ENCODE measurements at regions not wholly inside any gene's neighbourhood (a gene's known extent, or its start where the extent isn't known, plus 50 kb on each side); places are given as distances from the start of the nearest gene placed in this dataset.

- no peaks in the 10 kb centered on the region for H3K27me3 ChIP-seq (replicated peaks in 1 of 7)
- WGBS, 5 donors = 86 to 97% (median 92%) methylated on average over 3 of the region's 3 CpGs
- H3K27ac ChIP-seq = no peak overlapping the region
- no peaks in the 10 kb centered on the region for H3K36me3 ChIP-seq
- TF ChIP-seq CTCF (IDR thresholded peaks at IDR 0.05 in 8 of 11, conservative IDR thresholded peaks at IDR 0.05 in 3 of 11) (no peak), POLR2A (IDR thresholded peaks at IDR 0.05) (no peak), POLR2AphosphoS5 (IDR thresholded peaks at IDR 0.05) (no peak)
- H3K4me3 ChIP-seq = no peak overlapping the region
- H3K4me1 ChIP-seq = no peaks in the 10 kb centered on the region
- peaks cover 0 to 17% (median 10%) of the 10 kb centered on the region in 8 donors for H3K9me3 ChIP-seq
- DNase-seq = no peak
- intact Hi-C loops (cut with DNase I; ENCODE audit: low total_unique reads) = no loop called here
Observed at GRCh38 chr5:89004379-89004778, 121.4 kb upstream of the MEF2C start.

GRCh38 chr5:89003563-89004036, 120.6 kb upstream of the MEF2C start:
- no peak for TF ChIP-seq POLR2A (IDR thresholded peaks at IDR 0.05)
- no peak for TF ChIP-seq CTCF (IDR thresholded peaks at IDR 0.05 in 8 of 11, conservative IDR thresholded peaks at IDR 0.05 in 3 of 11)
- no peak for TF ChIP-seq POLR2AphosphoS5 (IDR thresholded peaks at IDR 0.05)
- H3K4me3 ChIP-seq = no peak overlapping the region
- no peaks in the 10 kb centered on the region for H3K27me3 ChIP-seq (replicated peaks in 1 of 7)
- H3K36me3 ChIP-seq = no peaks in the 10 kb centered on the region
- peak; percentile 73 for DNase-seq
- H3K27ac ChIP-seq = no peak overlapping the region
- 96 to 98% (median 97%) methylated on average over 33 to 47 of the region's 47 CpGs for WGBS, 5 donors
- H3K4me1 ChIP-seq = no peaks in the 10 kb centered on the region
- intact Hi-C loops (cut with DNase I; ENCODE audit: low total_unique reads) = no loop called here
- H3K9me3 ChIP-seq = peaks cover 0 to 17% (median 10%) of the 10 kb centered on the region in 8 donors

- no peak for TF ChIP-seq POLR2AphosphoS5 (IDR thresholded peaks at IDR 0.05)
- TF ChIP-seq POLR2A (IDR thresholded peaks at IDR 0.05) = no peak
- H3K9me3 ChIP-seq = peaks cover 0 to 17% (median 10%) of the 10 kb centered on the region in 8 donors
- intact Hi-C loops (cut with DNase I; ENCODE audit: low total_unique reads) = no loop called here
- peaks cover 0 to 5% (median 0%) of the 10 kb centered on the region in 6 donors for H3K4me1 ChIP-seq
- no peak overlapping the region for H3K27ac ChIP-seq
- no peak for DNase-seq
- H3K36me3 ChIP-seq = no peaks in the 10 kb centered on the region
- no peaks in the 10 kb centered on the region for H3K27me3 ChIP-seq (replicated peaks in 1 of 7)
- no peak overlapping the region for H3K4me3 ChIP-seq
Observed at GRCh38 chr5:88999853-89000252, 116.9 kb upstream of the MEF2C start.

- TF ChIP-seq CTCF (IDR thresholded peaks at IDR 0.05 in 8 of 11, conservative IDR thresholded peaks at IDR 0.05 in 3 of 11) (no peak), POLR2AphosphoS5 (IDR thresholded peaks at IDR 0.05) (no peak), POLR2A (IDR thresholded peaks at IDR 0.05) (no peak)
- H3K9me3 ChIP-seq = peaks cover 0 to 4% (median 0%) of the 10 kb centered on the region in 8 donors
- no peaks in the 10 kb centered on the region for H3K36me3 ChIP-seq
- H3K4me1 ChIP-seq = peaks cover 0 to 5% (median 0%) of the 10 kb centered on the region in 6 donors
- intact Hi-C loops (cut with DNase I; ENCODE audit: low total_unique reads) = no loop called here
- 52 to 82% (median 67%) methylated on average over 2 of the region's 2 CpGs for WGBS, 5 donors
- no peak for DNase-seq
- H3K27ac ChIP-seq = no peak overlapping the region
- no peaks in the 10 kb centered on the region for H3K27me3 ChIP-seq (replicated peaks in 1 of 7)
- no peak overlapping the region for H3K4me3 ChIP-seq
Observed at GRCh38 chr5:88997937-88998336, 115.0 kb upstream of the MEF2C start.

GRCh38 chr5:88984040-88984439, 101.1 kb upstream of the MEF2C start:
- H3K27ac ChIP-seq = no peak overlapping the region
- WGBS, 5 donors = 67 to 86% (median 77%) methylated on average over 1 of the region's 1 CpG
- no peak overlapping the region for H3K4me3 ChIP-seq
- H3K4me1 ChIP-seq = peaks cover 0 to 14% (median 0%) of the 10 kb centered on the region in 6 donors
- peaks cover 0 to 7% (median 0%) of the 10 kb centered on the region in 8 donors for H3K9me3 ChIP-seq
- H3K36me3 ChIP-seq = no peaks in the 10 kb centered on the region
- intact Hi-C loops (cut with DNase I; ENCODE audit: low total_unique reads) = no loop called here
- TF ChIP-seq CTCF (IDR thresholded peaks at IDR 0.05 in 8 of 11, conservative IDR thresholded peaks at IDR 0.05 in 3 of 11) (no peak), POLR2AphosphoS5 (IDR thresholded peaks at IDR 0.05) (no peak), POLR2A (IDR thresholded peaks at IDR 0.05) (no peak)
- no peak for DNase-seq
- no peaks in the 10 kb centered on the region for H3K27me3 ChIP-seq (replicated peaks in 1 of 7)

All from spleen (tissue), 11 donors.